GM21717 (cell line): ENCODE measurements at regions not wholly inside any gene's neighbourhood (a gene's known extent, or its start where the extent isn't known, plus 50 kb on each side); places are given as distances from the start of the nearest gene placed in this dataset.
"Not testable (repeated sequence)": the region's sequence is repeated elsewhere in the genome, so short reads cannot be mapped to it uniquely, and the experiment has no call there.

Source experiments
- ATAC-seq: cut with Tn5 transposase; IDR thresholded peaks from one replicate; pipeline ENCODE4 v1.9.1; 2021; ENCODE audit warnings: mild to moderate bottlenecking, moderate library complexity; ENCODE audit not compliant: unreplicated experiment

GRCh38 chr15:34700891-34701427, 53.8 kb downstream of the GJD2 start:
- ATAC-seq, result no peak

GRCh38 chr15:34699968-34700640, 54.7 kb downstream of the GJD2 start:
- ATAC-seq, result no peak

- no peak for ATAC-seq
Measured at GRCh38 chr15:34696506-34696905, 58.3 kb downstream of the GJD2 start.

GRCh38 chr15:34693053-34693744, 61.6 kb downstream of the GJD2 start:
- no peak for ATAC-seq

GRCh38 chr15:34691034-34691433, 63.8 kb downstream of the GJD2 start:
- ATAC-seq, result no peak

GRCh38 chr15:34688699-34689098, 66.1 kb downstream of the GJD2 start:
- ATAC-seq, result no peak

GRCh38 chr15:34684351-34684750, 70.4 kb downstream of the GJD2 start:
- ATAC-seq, result no peak

- no peak for ATAC-seq
Measured at GRCh38 chr15:34682674-34683073, 72.1 kb downstream of the GJD2 start.

GRCh38 chr15:34679291-34679690, 75.5 kb downstream of the GJD2 start:
- no peak for ATAC-seq

GRCh38 chr15:34673241-34673640, 81.6 kb downstream of the GJD2 start:
- ATAC-seq, result no peak

- no peak for ATAC-seq
Measured at GRCh38 chr15:34665498-34666116, 82.2 kb upstream of the GOLGA8B start.

GRCh38 chr15:34664418-34664817, 81.0 kb upstream of the GOLGA8B start:
- ATAC-seq, result no peak

- ATAC-seq, result no peak
Measured at GRCh38 chr15:34663101-34663500, 79.7 kb upstream of the GOLGA8B start.

GRCh38 chr15:34659056-34659455, 75.6 kb upstream of the GOLGA8B start:
- no peak for ATAC-seq

GRCh38 chr15:34657469-34658127, 74.1 kb upstream of the GOLGA8B start:
- no peak for ATAC-seq

- no peak for ATAC-seq
Measured at GRCh38 chr15:34656005-34656796, 72.8 kb upstream of the GOLGA8B start.

- no peak for ATAC-seq
Measured at GRCh38 chr15:34655326-34655725, 71.9 kb upstream of the GOLGA8B start.

- ATAC-seq, result no peak
Measured at GRCh38 chr15:34654625-34655024, 71.2 kb upstream of the GOLGA8B start.

GRCh38 chr15:34653992-34654391, 70.5 kb upstream of the GOLGA8B start:
- no peak for ATAC-seq

- not testable (repeated sequence) for ATAC-seq
Measured at GRCh38 chr15:34653326-34653725, 69.9 kb upstream of the GOLGA8B start.

- no peak for ATAC-seq
Measured at GRCh38 chr15:34652726-34653033, 69.2 kb upstream of the GOLGA8B start.
